Activated CD4-positive, alpha-beta T cell treated with anti-CD3 and anti-CD28 coated beads, Interleukin-2, amount 10 ng/mL, durations not matched to agents 7 days and 5 days (primary cell): ENCODE measurements at regions not wholly inside any gene's neighbourhood (a gene's known extent, or its start where the extent isn't known, plus 50 kb on each side); places are given as distances from the start of the nearest gene placed in this dataset.

Experiments used
- CTCF ChIA-PET: fragments of 350-600 bp; sonication (Branson Sonifier 250); formaldehyde crosslinking; loops from one replicate; lab custom pipeline; 2021; ENCODE audit warnings: antibody characterized with exemption; lab: Charles Lee
- POLR2A ChIA-PET: fragments of 350-600 bp; sonication (Branson Sonifier 250); formaldehyde crosslinking; loops from one replicate; lab custom pipeline; 2021; ENCODE audit warnings: antibody characterized with exemption; lab: Charles Lee
- DNase-seq: peaks from one replicate; pipeline ENCODE4 v3.0.0-alpha.2; 2020
- H3K27ac Mint-ChIP-seq: one replicate; pipeline ENCODE4 v1.8.0; 2021; ENCODE audit warnings: mild to moderate bottlenecking, moderate library complexity, mixed read lengths
- H3K27me3 Mint-ChIP-seq: one replicate; pipeline ENCODE4 v1.8.0; 2021; ENCODE audit warnings: mixed read lengths
- H3K36me3 Mint-ChIP-seq: one replicate; pipeline ENCODE4 v1.8.0; 2021; ENCODE audit warnings: low read depth, mixed read lengths
- H3K4me1 Mint-ChIP-seq: one replicate; pipeline ENCODE4 v1.8.0; 2021; ENCODE audit warnings: mixed read lengths
- H3K4me3 Mint-ChIP-seq: one replicate; pipeline ENCODE4 v1.8.0; 2021; ENCODE audit warnings: mild to moderate bottlenecking, moderate library complexity, mixed read lengths
- H3K9me3 Mint-ChIP-seq: one replicate; pipeline ENCODE4 v1.8.0; 2021; ENCODE audit warnings: mixed read lengths

GRCh38 chr17:14604591-14605266 lies 303.8 kb downstream of the HS3ST3B1 start:
- Mint-ChIP-seq H3K27ac (no peak overlapping the region), H3K36me3 (no peaks in the 10 kb centered on the region), H3K9me3 (peaks cover 1% of the 10 kb centered on the region), H3K4me1 (peaks cover 3% of the 10 kb centered on the region), H3K27me3 (no peaks in the 10 kb centered on the region), H3K4me3 (no peak overlapping the region)
- ChIA-PET POLR2A (no interaction called here), CTCF (interaction anchor here (1.5 kb wide), 1 partner anchor 8 kb away, joined by 4 read pairs; no protein-coding TSS in a partner anchor)
- no peak for DNase-seq

- CTCF ChIA-PET: interaction anchor here (1.7 kb wide), 1 partner anchor 9 kb away, joined by 4 read pairs; no protein-coding TSS in a partner anchor
- Mint-ChIP-seq H3K9me3 (no peaks in the 10 kb centered on the region), H3K4me3 (no peak overlapping the region), H3K27ac (no peak overlapping the region), H3K4me1 (no peaks in the 10 kb centered on the region), H3K36me3 (no peaks in the 10 kb centered on the region), H3K27me3 (peaks cover 5% of the 10 kb centered on the region)
- no peak for DNase-seq
- POLR2A ChIA-PET: no interaction called here
Observed at GRCh38 chr17:14596224-14596623, 295.3 kb downstream of the HS3ST3B1 start.

- Mint-ChIP-seq H3K4me1 (no peaks in the 10 kb centered on the region), H3K4me3 (no peak overlapping the region), H3K36me3 (no peaks in the 10 kb centered on the region), H3K27me3 (peaks cover 5% of the 10 kb centered on the region), H3K27ac (no peak overlapping the region), H3K9me3 (no peaks in the 10 kb centered on the region)
- DNase-seq: no peak
- ChIA-PET POLR2A (no interaction called here), CTCF (interaction anchor here (1.7 kb wide), 1 partner anchor 9 kb away, joined by 4 read pairs; no protein-coding TSS in a partner anchor)
Observed at GRCh38 chr17:14595656-14596055, 294.8 kb downstream of the HS3ST3B1 start.

- Mint-ChIP-seq H3K36me3 (no peaks in the 10 kb centered on the region), H3K27me3 (peaks cover 5% of the 10 kb centered on the region), H3K9me3 (no peaks in the 10 kb centered on the region), H3K4me3 (no peak overlapping the region), H3K27ac (no peak overlapping the region), H3K4me1 (no peaks in the 10 kb centered on the region)
- POLR2A ChIA-PET: no interaction called here
- CTCF ChIA-PET: no interaction called here
- no peak for DNase-seq
Observed at GRCh38 chr17:14594690-14595089, 293.8 kb downstream of the HS3ST3B1 start.

- CTCF ChIA-PET: no interaction called here
- no peak overlapping the region for H3K4me3 Mint-ChIP-seq
- no peaks in the 10 kb centered on the region for H3K36me3 Mint-ChIP-seq
- DNase-seq: no peak
- POLR2A ChIA-PET: no interaction called here
- H3K9me3 Mint-ChIP-seq: no peaks in the 10 kb centered on the region
- H3K4me1 Mint-ChIP-seq: no peaks in the 10 kb centered on the region
- peaks cover 5% of the 10 kb centered on the region for H3K27me3 Mint-ChIP-seq
- no peak overlapping the region for H3K27ac Mint-ChIP-seq
Observed at GRCh38 chr17:14593956-14594355, 293.1 kb downstream of the HS3ST3B1 start.

GRCh38 chr17:14590459-14591250 lies 289.8 kb downstream of the HS3ST3B1 start:
- CTCF ChIA-PET: no interaction called here
- Mint-ChIP-seq H3K9me3 (no peaks in the 10 kb centered on the region), H3K27ac (no peak overlapping the region)

GRCh38 chr17:14585099-14585498 lies 284.2 kb downstream of the HS3ST3B1 start:
- no peak overlapping the region for H3K27ac Mint-ChIP-seq
- no peaks in the 10 kb centered on the region for H3K4me1 Mint-ChIP-seq
- H3K36me3 Mint-ChIP-seq: no peaks in the 10 kb centered on the region
- ChIA-PET CTCF (no interaction called here), POLR2A (no interaction called here)
- no peaks in the 10 kb centered on the region for H3K27me3 Mint-ChIP-seq
- H3K9me3 Mint-ChIP-seq: no peaks in the 10 kb centered on the region
- no peak for DNase-seq
- no peak overlapping the region for H3K4me3 Mint-ChIP-seq

More at GRCh38 chr17:14590459-14591250, 289.8 kb downstream of the HS3ST3B1 start:
- no peaks in the 10 kb centered on the region for H3K27me3 Mint-ChIP-seq
- POLR2A ChIA-PET: no interaction called here
- no peaks in the 10 kb centered on the region for H3K36me3 Mint-ChIP-seq
- no peak for DNase-seq
- no peaks in the 10 kb centered on the region for H3K4me1 Mint-ChIP-seq
- no peak overlapping the region for H3K4me3 Mint-ChIP-seq

- no peak for DNase-seq
- Mint-ChIP-seq H3K27me3 (no peaks in the 10 kb centered on the region), H3K36me3 (no peaks in the 10 kb centered on the region), H3K9me3 (no peaks in the 10 kb centered on the region), H3K4me3 (no peak overlapping the region), H3K4me1 (no peaks in the 10 kb centered on the region), H3K27ac (no peak overlapping the region)
- ChIA-PET CTCF (interaction anchor here (0.6 kb wide), 1 partner anchor 26 kb away, joined by 3 read pairs; no protein-coding TSS in a partner anchor), POLR2A (no interaction called here)
Observed at GRCh38 chr17:14582996-14583395, 282.1 kb downstream of the HS3ST3B1 start.

- H3K27me3 Mint-ChIP-seq: no peaks in the 10 kb centered on the region
- no peak for DNase-seq
- POLR2A ChIA-PET: no interaction called here
- H3K4me3 Mint-ChIP-seq: no peak overlapping the region
- no peaks in the 10 kb centered on the region for H3K9me3 Mint-ChIP-seq
- no peak overlapping the region for H3K27ac Mint-ChIP-seq
- no peaks in the 10 kb centered on the region for H3K36me3 Mint-ChIP-seq
- H3K4me1 Mint-ChIP-seq: no peaks in the 10 kb centered on the region
- CTCF ChIA-PET: interaction anchor here (0.8 kb wide), 1 partner anchor 382 kb away, joined by 3 read pairs; no protein-coding TSS in a partner anchor
Observed at GRCh38 chr17:14581186-14581830, 280.4 kb downstream of the HS3ST3B1 start.

- Mint-ChIP-seq H3K27me3 (no peaks in the 10 kb centered on the region), H3K4me3 (no peak overlapping the region), H3K9me3 (no peaks in the 10 kb centered on the region), H3K4me1 (no peaks in the 10 kb centered on the region), H3K36me3 (no peaks in the 10 kb centered on the region), H3K27ac (no peak overlapping the region)
- CTCF ChIA-PET: no interaction called here
- POLR2A ChIA-PET: no interaction called here
- no peak for DNase-seq
Observed at GRCh38 chr17:14580499-14580898, 279.6 kb downstream of the HS3ST3B1 start.

GRCh38 chr17:14579716-14580115 lies 278.8 kb downstream of the HS3ST3B1 start:
- no peak overlapping the region for H3K4me3 Mint-ChIP-seq
- no peak overlapping the region for H3K27ac Mint-ChIP-seq
- no peak for DNase-seq
- no peaks in the 10 kb centered on the region for H3K4me1 Mint-ChIP-seq
- POLR2A ChIA-PET: no interaction called here
- H3K27me3 Mint-ChIP-seq: no peaks in the 10 kb centered on the region
- no peaks in the 10 kb centered on the region for H3K36me3 Mint-ChIP-seq
- CTCF ChIA-PET: interaction anchor here (0.6 kb wide), 1 partner anchor 295 kb away, joined by 4 read pairs; no protein-coding TSS in a partner anchor
- peaks cover 4% of the 10 kb centered on the region for H3K9me3 Mint-ChIP-seq

- DNase-seq: no peak
- H3K27ac Mint-ChIP-seq: no peak overlapping the region
- no peaks in the 10 kb centered on the region for H3K36me3 Mint-ChIP-seq
- H3K4me1 Mint-ChIP-seq: no peaks in the 10 kb centered on the region
- no peak overlapping the region for H3K4me3 Mint-ChIP-seq
- CTCF ChIA-PET: no interaction called here
- peaks cover 4% of the 10 kb centered on the region for H3K9me3 Mint-ChIP-seq
- H3K27me3 Mint-ChIP-seq: no peaks in the 10 kb centered on the region
- POLR2A ChIA-PET: no interaction called here
Observed at GRCh38 chr17:14575471-14575953, 274.6 kb downstream of the HS3ST3B1 start.
